Small intestine (tissue), 7 donors: ENCODE measurements at regions not wholly inside any gene's neighbourhood (a gene's known extent, or its start where the extent isn't known, plus 50 kb on each side); places are given as distances from the start of the nearest gene placed in this dataset.

Experiments used
- DNase-seq, 2 donors: peaks; one replicate each; pipeline versions ENCODE4 v3.0.0 to v3.0.0-alpha.2; 2013
- FAIRE-seq: peaks from 2 replicates; lab custom pipeline; 2012; peaks lifted over from hg19 to GRCh38; lab: Jason Lieb, UNC
- H3K27ac ChIP-seq, 3 donors: one replicate each; pipeline ENCODE4 v1.5.1; 2013; ENCODE audit warnings: low read length in 2 of 3, mild to moderate bottlenecking in 2 of 3, control low read depth in 1 of 3, inconsistent platforms in 1 of 3, low read depth in 1 of 3, moderate library complexity in 1 of 3
- H3K27me3 ChIP-seq, 3 donors: one replicate each; pipeline ENCODE4 v1.6.1; 2013; ENCODE audit warnings: low read length in 3 of 3, inconsistent platforms in 1 of 3; ENCODE audit not compliant: control insufficient read depth in 3 of 3, insufficient read depth in 3 of 3
- H3K36me3 ChIP-seq, 3 donors: one replicate each; pipeline ENCODE4 v1.6.1; 2013; ENCODE audit warnings: low read length in 3 of 3, inconsistent platforms in 1 of 3, low read depth in 1 of 3, mild to moderate bottlenecking in 1 of 3, moderate library complexity in 1 of 3; ENCODE audit not compliant: control insufficient read depth in 3 of 3, insufficient read depth in 2 of 3
- H3K4me1 ChIP-seq, 3 donors: one replicate each; pipeline ENCODE4 v1.6.1; 2013; ENCODE audit warnings: low read length in 2 of 3, inconsistent platforms in 1 of 3, low read depth in 1 of 3, mild to moderate bottlenecking in 1 of 3, moderate library complexity in 1 of 3; ENCODE audit not compliant: control insufficient read depth in 3 of 3, insufficient read depth in 2 of 3
- H3K4me3 ChIP-seq, 3 donors: one replicate each; pipeline ENCODE4 v1.5.1; 2013; ENCODE audit warnings: low read length in 3 of 3, control low read depth in 1 of 3, inconsistent platforms in 1 of 3, low read depth in 1 of 3, mild to moderate bottlenecking in 1 of 3, moderate library complexity in 1 of 3
- H3K9me3 ChIP-seq, 2 donors: one replicate each; pipeline ENCODE4 v1.6.1; 2013; ENCODE audit warnings: low read depth in 1 of 2, low read length in 1 of 2; ENCODE audit not compliant: control insufficient read depth in 2 of 2, insufficient read depth in 1 of 2
- WGBS, 3 donors: extraction: QIAGEN DNeasy Blood & Tissue Kit; methylation state at CpG; one replicate each; pipeline ENCODE4 v1.1.7; 2013; 5-methylcytosine and 5-hydroxymethylcytosine counted together
- donor health status: healthy with polysubstance abuse.
- donor health status: control.
- donor health status: control.
- donor health status: Bipolar disorder and iron deficiency.
- donor health status: healthy.

DNA sequence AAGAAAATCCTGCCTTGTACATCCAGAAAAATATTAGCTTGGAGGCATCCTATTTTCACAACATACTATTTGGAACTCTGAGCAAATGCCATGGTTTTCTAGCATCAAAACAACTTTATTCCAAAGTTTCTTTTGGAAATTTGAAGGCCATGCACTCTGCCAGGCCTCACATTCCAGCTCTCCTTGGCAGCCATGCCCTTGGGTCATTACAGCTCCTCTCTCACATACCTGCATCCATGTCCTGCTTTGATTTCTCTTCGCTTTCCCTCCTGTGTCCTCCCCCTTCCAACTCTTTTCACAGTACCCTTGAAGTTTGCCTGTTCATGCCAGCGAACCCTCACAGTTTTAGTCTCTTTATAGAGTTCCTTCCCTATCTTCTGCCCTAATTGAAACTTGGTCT lies 70.9 kb upstream of the TPRG1 start:
- no peaks in the 10 kb centered on the region for H3K4me1 ChIP-seq
- DNase-seq (no peak), FAIRE-seq (no peak)
- no peaks in the 10 kb centered on the region for H3K36me3 ChIP-seq
- H3K4me3 ChIP-seq: no peak overlapping the region
- no peaks in the 10 kb centered on the region for H3K27me3 ChIP-seq
- H3K9me3 ChIP-seq: no peaks in the 10 kb centered on the region
- no peak overlapping the region for H3K27ac ChIP-seq
- 89 to 95% (median 94%) methylated on average over 2 of the region's 2 CpGs for WGBS, 3 donors

DNA sequence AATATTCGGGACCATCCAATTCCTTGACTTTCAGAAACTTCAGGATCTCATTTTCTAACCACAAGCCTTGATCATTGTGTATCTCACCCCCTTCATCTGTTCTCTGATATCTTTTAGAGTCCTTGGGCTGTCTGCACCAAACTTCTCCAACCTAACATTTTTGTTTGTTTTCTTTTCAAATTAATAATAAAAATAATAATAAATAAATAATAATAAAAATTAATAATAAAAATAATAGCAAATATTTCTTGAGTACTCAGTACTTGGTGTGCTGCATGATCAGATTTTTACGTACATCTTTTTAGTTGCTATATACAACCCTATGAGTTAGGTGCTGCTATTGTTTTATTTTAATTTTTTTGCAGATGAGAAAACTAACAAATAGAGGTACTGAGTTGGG lies 70.2 kb upstream of the TPRG1 start:
- WGBS, 3 donors: 86 to 90% (median 90%) methylated on average over 2 of the region's 2 CpGs
- Histone ChIP-seq H3K27me3 (no peaks in the 10 kb centered on the region), H3K9me3 (no peaks in the 10 kb centered on the region), H3K4me1 (no peaks in the 10 kb centered on the region), H3K4me3 (no peak overlapping the region), H3K36me3 (no peaks in the 10 kb centered on the region), H3K27ac (no peak overlapping the region)
- no peak for FAIRE-seq
- no peak for DNase-seq

DNA sequence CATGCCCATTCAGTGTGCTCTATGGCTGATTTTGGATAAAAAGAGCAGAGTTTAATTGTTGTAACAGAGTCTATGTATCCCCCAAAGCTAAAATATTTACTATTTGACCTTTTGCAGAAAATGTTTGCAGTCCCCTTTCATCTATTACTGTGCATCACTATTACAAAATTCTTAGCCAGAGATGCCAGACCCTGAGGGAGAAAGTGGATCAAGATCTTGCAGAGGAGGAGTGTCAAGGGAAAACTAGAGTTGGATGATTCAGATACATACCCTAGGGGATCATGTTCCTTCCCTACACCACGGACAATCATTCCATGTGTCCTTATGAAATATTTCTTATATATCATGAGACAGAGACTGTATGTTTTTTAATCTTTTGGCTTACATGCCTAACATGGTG lies 68.6 kb upstream of the TPRG1 start:
- Histone ChIP-seq H3K4me3 (no peak overlapping the region), H3K27ac (no peak overlapping the region), H3K36me3 (no peaks in the 10 kb centered on the region), H3K4me1 (no peaks in the 10 kb centered on the region), H3K27me3 (no peaks in the 10 kb centered on the region), H3K9me3 (no peaks in the 10 kb centered on the region)
- no peak for FAIRE-seq
- DNase-seq: no peak
- WGBS, 3 donors: 76 to 83% (median 77%) methylated on average over 1 of the region's 1 CpG

DNA sequence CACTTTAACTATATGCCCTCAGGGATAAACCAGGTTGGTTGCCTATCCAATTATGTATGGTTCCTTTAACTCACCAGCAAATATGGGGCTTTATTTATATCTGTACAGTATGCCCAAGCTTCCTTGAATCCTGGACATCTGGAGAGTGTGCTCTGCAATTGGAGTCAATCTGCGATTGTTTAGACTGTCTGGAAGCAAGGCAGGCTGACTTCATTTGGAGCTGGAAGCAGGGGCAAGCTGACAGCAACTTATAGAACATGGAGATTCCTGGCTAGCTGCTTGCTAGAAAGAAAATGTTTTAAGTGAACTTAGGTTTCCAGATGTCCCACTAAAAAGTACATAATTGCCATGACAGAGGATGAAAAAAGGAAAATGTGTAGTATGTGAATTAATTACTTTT lies 63.7 kb upstream of the TPRG1 start:
- FAIRE-seq (no peak), DNase-seq (no peak)
- WGBS, 3 donors: 66 to 80% (median 71%) methylated on average over 1 of the region's 1 CpG
- Histone ChIP-seq H3K27me3 (no peaks in the 10 kb centered on the region), H3K27ac (no peak overlapping the region), H3K4me1 (no peaks in the 10 kb centered on the region), H3K9me3 (no peaks in the 10 kb centered on the region), H3K4me3 (no peak overlapping the region), H3K36me3 (no peaks in the 10 kb centered on the region)

- no peaks in the 10 kb centered on the region for H3K4me1 ChIP-seq
- no peak overlapping the region for H3K27ac ChIP-seq
- FAIRE-seq (no peak), DNase-seq (no peak)
- H3K4me3 ChIP-seq: no peak overlapping the region
- no peaks in the 10 kb centered on the region for H3K36me3 ChIP-seq
- no peaks in the 10 kb centered on the region for H3K27me3 ChIP-seq
- H3K9me3 ChIP-seq: no peaks in the 10 kb centered on the region
- 82 to 85% (median 83%) methylated on average over 3 of the region's 3 CpGs for WGBS, 3 donors
Measured at GRCh38 chr3:189108735-189109134, 63.0 kb upstream of the TPRG1 start.

DNA sequence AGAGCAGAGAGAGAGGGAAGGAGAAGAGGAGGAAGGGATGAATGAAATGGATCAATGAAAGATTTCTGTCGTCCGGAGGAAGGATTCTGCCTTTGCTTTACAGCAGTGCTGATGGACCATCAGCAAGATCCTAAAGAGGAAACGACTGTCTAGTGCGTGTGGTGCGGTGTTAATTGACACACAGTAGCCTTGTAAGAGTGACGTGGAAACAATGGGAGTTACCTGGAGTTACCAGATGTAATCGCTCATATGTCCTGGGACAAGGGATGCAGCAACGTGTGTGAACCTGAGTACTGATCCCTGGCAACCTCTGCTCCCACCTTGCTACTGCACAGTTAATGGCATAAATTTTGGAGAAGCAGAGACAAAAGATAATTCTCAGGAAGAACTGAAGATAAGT lies 62.6 kb upstream of the TPRG1 start:
- no peak for FAIRE-seq
- no peaks in the 10 kb centered on the region for H3K4me1 ChIP-seq

GRCh38 chr3:189117087-189117486 lies 54.7 kb upstream of the TPRG1 start:
- Histone ChIP-seq H3K4me1 (no peaks in the 10 kb centered on the region), H3K36me3 (no peaks in the 10 kb centered on the region), H3K27ac (no peak overlapping the region), H3K4me3 (no peak overlapping the region), H3K27me3 (no peaks in the 10 kb centered on the region), H3K9me3 (peaks cover 0 to 7% of the 10 kb centered on the region in 2 donors)
- no peak for DNase-seq
- FAIRE-seq: no peak
- WGBS, 3 donors: 58 to 78% (median 69%) methylated on average over 1 of the region's 1 CpG

More for the DNA sequence above, 62.6 kb upstream of the TPRG1 start:
- H3K36me3 ChIP-seq: no peaks in the 10 kb centered on the region
- H3K27ac ChIP-seq: no peak overlapping the region
- H3K27me3 ChIP-seq: no peaks in the 10 kb centered on the region
- WGBS, 3 donors: 71 to 87% (median 72%) methylated on average over 8 of the region's 8 CpGs
- DNase-seq: no peak
- no peaks in the 10 kb centered on the region for H3K9me3 ChIP-seq
- H3K4me3 ChIP-seq: no peak overlapping the region

DNA sequence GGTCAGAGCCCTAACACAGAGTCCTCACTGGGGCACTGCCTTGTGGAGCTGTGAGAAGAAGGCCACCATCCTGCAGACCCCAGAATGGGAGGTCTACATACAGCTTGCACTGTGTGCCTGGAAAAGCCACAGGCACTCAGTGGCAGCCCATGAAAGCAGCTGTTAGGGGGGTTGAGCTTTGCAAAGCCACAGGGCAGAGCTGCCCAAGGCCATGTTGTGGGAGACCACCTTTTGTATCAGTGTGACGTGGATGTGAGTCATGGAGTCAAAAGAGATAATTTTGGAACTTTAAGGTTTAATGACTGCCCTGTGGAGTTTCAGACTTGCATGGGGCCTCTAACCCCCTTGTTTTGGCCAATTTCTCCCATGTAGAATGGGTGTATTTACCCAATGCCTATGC lies 52.9 kb upstream of the TPRG1 start:
- 83 to 92% (median 90%) methylated on average over 1 of the region's 1 CpG for WGBS, 3 donors
- no peak overlapping the region for H3K27ac ChIP-seq
- H3K4me1 ChIP-seq: peaks cover 0 to 5% (median 0%) of the 10 kb centered on the region in 3 donors
- H3K36me3 ChIP-seq: no peaks in the 10 kb centered on the region
- H3K4me3 ChIP-seq: no peak overlapping the region
- H3K9me3 ChIP-seq: peaks cover 0 to 7% of the 10 kb centered on the region in 2 donors
- FAIRE-seq (no peak), DNase-seq (no peak)
- no peaks in the 10 kb centered on the region for H3K27me3 ChIP-seq

DNA sequence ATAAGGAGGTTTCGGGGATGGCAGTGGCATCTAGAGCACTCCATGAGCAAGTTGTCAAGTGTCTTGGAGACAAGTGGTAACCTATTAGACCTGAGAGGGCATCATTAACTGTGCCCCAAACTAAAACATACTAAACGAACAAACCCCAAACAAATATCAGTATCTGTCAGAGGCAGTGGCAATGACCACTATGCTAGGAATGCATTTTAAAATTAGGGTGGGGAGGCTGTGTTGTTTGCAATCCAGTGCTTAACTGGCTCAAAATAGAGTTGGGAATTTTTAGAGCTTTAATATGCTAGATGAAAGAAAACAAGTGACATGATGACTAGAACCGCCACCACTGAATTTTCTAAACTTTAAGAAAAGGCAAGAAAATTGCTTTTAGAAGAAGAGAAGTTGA lies 51.8 kb upstream of the TPRG1 start:
- H3K4me1 ChIP-seq: peaks cover 0 to 6% (median 0%) of the 10 kb centered on the region in 3 donors
- WGBS, 3 donors: 93 to 99% (median 98%) methylated on average over 3 of the region's 3 CpGs
- peaks cover 0 to 7% of the 10 kb centered on the region in 2 donors for H3K9me3 ChIP-seq
- H3K36me3 ChIP-seq: no peaks in the 10 kb centered on the region
- DNase-seq (no peak), FAIRE-seq (no peak)
- no peaks in the 10 kb centered on the region for H3K27me3 ChIP-seq
- no peak overlapping the region for H3K27ac ChIP-seq
- H3K4me3 ChIP-seq: no peak overlapping the region
